Neural progenitor cell (in vitro differentiated cells): ENCODE measurements at regions not wholly inside any gene's neighbourhood (a gene's known extent, or its start where the extent isn't known, plus 50 kb on each side); places are given as distances from the start of the nearest gene placed in this dataset.

Experiments used
- EZH2phosphoT487 ChIP-seq: fragments of 200-600 bp; sonication (generic); IDR thresholded peaks from 2 replicates; pipeline ENCODE4 v1.6.1; 2017; ENCODE audit warnings: antibody characterized with exemption
- TF ChIP-seq, protein P1 (sequence below): fragments of 200-600 bp; sonication (generic); IDR thresholded peaks from 2 replicates; pipeline ENCODE4 v1.5.1; 2017; ENCODE audit warnings: antibody characterized with exemption, mild to moderate bottlenecking

DNA sequence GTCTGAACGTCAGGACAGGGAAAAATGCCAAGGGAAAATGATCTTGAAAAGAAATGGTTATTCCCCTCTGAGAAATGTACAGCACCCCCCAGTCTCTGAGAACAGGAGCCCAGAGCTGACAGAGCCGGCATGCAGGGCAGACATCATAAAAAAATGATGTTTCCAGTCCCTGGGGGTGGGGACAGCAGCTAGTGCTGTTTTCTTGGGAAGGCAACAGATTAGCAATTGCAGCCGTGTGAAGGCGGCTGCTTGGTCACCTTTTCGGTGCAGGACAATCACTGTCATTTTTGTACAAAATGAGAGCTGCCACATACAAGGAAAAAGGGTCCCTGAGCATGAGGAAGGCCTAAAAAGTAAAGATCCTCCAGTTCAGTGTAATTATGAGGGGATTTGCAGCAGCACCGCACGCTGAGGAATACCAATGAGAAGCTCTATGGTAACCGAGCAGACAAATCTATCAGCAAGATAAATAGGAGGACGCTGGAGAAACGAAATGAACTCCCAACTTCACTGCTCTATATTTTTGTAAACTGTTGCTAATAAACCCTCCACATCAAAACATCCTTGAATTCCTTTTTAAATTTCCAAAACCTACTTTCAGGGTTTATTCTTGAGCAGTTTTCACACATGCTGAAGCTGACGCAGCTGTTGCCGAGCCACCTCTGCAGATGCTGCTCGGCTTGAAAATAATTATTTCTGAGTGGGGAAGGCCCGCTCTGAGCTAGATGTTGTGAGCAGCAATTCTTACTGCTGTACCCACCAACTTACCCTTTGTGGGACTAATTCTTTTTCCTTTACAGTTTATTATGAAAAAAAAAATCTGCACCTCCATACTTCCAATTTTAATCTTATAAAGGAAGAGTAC is 98.2 kb upstream of the NEBL start:
- TF ChIP-seq, protein P1, sequence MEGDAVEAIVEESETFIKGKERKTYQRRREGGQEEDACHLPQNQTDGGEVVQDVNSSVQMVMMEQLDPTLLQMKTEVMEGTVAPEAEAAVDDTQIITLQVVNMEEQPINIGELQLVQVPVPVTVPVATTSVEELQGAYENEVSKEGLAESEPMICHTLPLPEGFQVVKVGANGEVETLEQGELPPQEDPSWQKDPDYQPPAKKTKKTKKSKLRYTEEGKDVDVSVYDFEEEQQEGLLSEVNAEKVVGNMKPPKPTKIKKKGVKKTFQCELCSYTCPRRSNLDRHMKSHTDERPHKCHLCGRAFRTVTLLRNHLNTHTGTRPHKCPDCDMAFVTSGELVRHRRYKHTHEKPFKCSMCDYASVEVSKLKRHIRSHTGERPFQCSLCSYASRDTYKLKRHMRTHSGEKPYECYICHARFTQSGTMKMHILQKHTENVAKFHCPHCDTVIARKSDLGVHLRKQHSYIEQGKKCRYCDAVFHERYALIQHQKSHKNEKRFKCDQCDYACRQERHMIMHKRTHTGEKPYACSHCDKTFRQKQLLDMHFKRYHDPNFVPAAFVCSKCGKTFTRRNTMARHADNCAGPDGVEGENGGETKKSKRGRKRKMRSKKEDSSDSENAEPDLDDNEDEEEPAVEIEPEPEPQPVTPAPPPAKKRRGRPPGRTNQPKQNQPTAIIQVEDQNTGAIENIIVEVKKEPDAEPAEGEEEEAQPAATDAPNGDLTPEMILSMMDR = no peak
- no peak for TF ChIP-seq EZH2phosphoT487
